ENCODE measurements at regions not wholly inside any gene's neighbourhood (a gene's known extent, or its start where the extent isn't known, plus 50 kb on each side); places are given as distances from the start of the nearest gene placed in this dataset.

DNA sequence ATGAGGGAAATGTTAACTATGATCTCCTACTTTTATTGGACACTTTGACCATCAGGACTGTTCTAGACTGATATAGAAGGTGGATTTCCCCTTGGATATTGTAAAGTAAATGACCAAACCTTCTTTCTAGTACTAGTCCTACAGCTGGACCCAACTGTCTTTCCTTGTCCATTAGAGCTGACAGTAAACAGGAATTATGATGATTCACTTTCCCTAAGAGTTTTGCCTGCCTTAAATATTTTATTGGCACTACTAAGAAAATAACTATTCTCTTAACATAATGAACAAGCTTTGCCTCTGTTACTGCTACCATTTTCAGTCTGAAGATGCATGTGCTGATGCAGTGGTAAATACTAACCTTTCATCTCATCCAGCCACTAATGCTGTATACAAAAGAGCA lies 915.4 kb downstream of the CENPC start:
- no peak for TF ChIP-seq REST (IDR thresholded peaks at IDR 0.05; ENCODE audit: insufficient read depth in 1 of 2, low read depth in 2 of 2, low read length in 1 of 2)
- TF ChIP-seq POLR2AphosphoS5 (IDR thresholded peaks at IDR 0.05; ENCODE audit: low read depth, low read length): no peak

Measured in Panc1 (cell line).